ENCODE measurements at regions not wholly inside any gene's neighbourhood (a gene's known extent, or its start where the extent isn't known, plus 50 kb on each side); places are given as distances from the start of the nearest gene placed in this dataset.

GRCh38 chr1:23618586-23619083 is 59.3 kb upstream of the ID3 start:
- no TSS peak for BruUV-seq (replicated peaks)
- H3K27ac ChIP-seq (ENCODE audit: low read depth, low read length, poor library complexity, severe bottlenecking) = peak overlapping the region; percentile 99
- H3K79me2 ChIP-seq (ENCODE audit: insufficient read depth, low read depth, low read length) = peaks cover 28% of the 10 kb centered on the region
- TF ChIP-seq EZH2phosphoT487 (IDR thresholded peaks at IDR 0.05; ENCODE audit: borderline replicate concordance, low read depth, low read length) (no peak), CTCF (conservative IDR thresholded peaks at IDR 0.05; ENCODE audit: low read length) (no peak)
- H3K4me3 ChIP-seq (ENCODE audit: low read depth, low read length, poor library complexity, severe bottlenecking) = peak overlapping the region; percentile 69
- peak overlapping the region; percentile 92 for H3K4me2 ChIP-seq (ENCODE audit: low read length)
- H3K4me1 ChIP-seq (ENCODE audit: insufficient read depth, low read length, poor library complexity, severe bottlenecking) = peaks cover 95% of the 10 kb centered on the region
- H3K9me2 ChIP-seq (ENCODE audit: insufficient read depth, low read length) = no peaks in the 10 kb centered on the region
- ChIA-PET POLR2A (interaction anchor here (0.6 to 7.3 kb wide), 13 partner anchors 9 to 259 kb away, joined by 3 to 186 read pairs (median 24); partner anchors contain the start of genes E2F2 and ID3), CTCF (ENCODE audit: unreplicated experiment) (interaction anchor here (0.7 kb wide), 1 partner anchor 26 kb away, joined by 3 read pairs; no protein-coding TSS in a partner anchor)
- no peaks in the 10 kb centered on the region for H4K20me1 ChIP-seq (ENCODE audit: insufficient read depth, low read length)
- H3K9me3 ChIP-seq (ENCODE audit: low read length) = no peaks in the 10 kb centered on the region
- H3K36me3 ChIP-seq (ENCODE audit: insufficient read depth, low read length) = no peaks in the 10 kb centered on the region
- peak; percentile 70 for DNase-seq (ENCODE audit: low spot score)
- intact Hi-C loops (cut with micrococcal nuclease; ENCODE audit: unreplicated experiment) = no loop called here
- no peak overlapping the region for H2AFZ ChIP-seq (ENCODE audit: low read length)

- intact Hi-C loops (cut with micrococcal nuclease; ENCODE audit: unreplicated experiment) = no loop called here
- DNase-seq (ENCODE audit: low spot score) = peak; percentile 13
- Histone ChIP-seq H3K79me2 (ENCODE audit: insufficient read depth, low read depth, low read length) (peaks cover 23% of the 10 kb centered on the region; the same call in 1 of the 2 replicates), H3K27ac (ENCODE audit: low read depth, low read length, poor library complexity, severe bottlenecking) (peak overlapping the region; percentile 99), H3K36me3 (ENCODE audit: insufficient read depth, low read length) (no peaks in the 10 kb centered on the region), H2AFZ (ENCODE audit: low read length) (no peak overlapping the region), H3K9me2 (ENCODE audit: insufficient read depth, low read length) (no peaks in the 10 kb centered on the region), H3K4me1 (ENCODE audit: insufficient read depth, low read length, poor library complexity, severe bottlenecking) (peaks cover 95% of the 10 kb centered on the region), H3K4me2 (ENCODE audit: low read length) (peak overlapping the region; percentile 1; the same call in 1 of the 2 replicates), H3K4me3 (ENCODE audit: low read depth, low read length, poor library complexity, severe bottlenecking) (no peak overlapping the region), H4K20me1 (ENCODE audit: insufficient read depth, low read length) (no peaks in the 10 kb centered on the region), H3K9me3 (ENCODE audit: low read length) (no peaks in the 10 kb centered on the region)
- CTCF ChIA-PET (ENCODE audit: unreplicated experiment) = no interaction called here
- TF ChIP-seq CTCF (conservative IDR thresholded peaks at IDR 0.05; ENCODE audit: low read length) (no peak), EZH2phosphoT487 (IDR thresholded peaks at IDR 0.05; ENCODE audit: borderline replicate concordance, low read depth, low read length) (no peak)
- BruUV-seq (replicated peaks) = no TSS peak
- POLR2A ChIA-PET = interaction anchor here (0.6 to 7.3 kb wide), 6 partner anchors 11 to 58 kb away, joined by 3 to 186 read pairs (median 27); partner anchors contain the start of gene ID3
Measured at GRCh38 chr1:23617084-23617521, 57.8 kb upstream of the ID3 start.

GRCh38 chr1:23616292-23616824 is 57.1 kb upstream of the ID3 start:
- ChIA-PET POLR2A (interaction anchor here (4.7 to 7.3 kb wide), 3 partner anchors 21 to 57 kb away, joined by 50 to 186 read pairs (median 101); partner anchors contain the start of gene ID3), CTCF (ENCODE audit: unreplicated experiment) (no interaction called here)
- peaks cover 16% of the 10 kb centered on the region; the same call in 1 of the 2 replicates for H3K79me2 ChIP-seq (ENCODE audit: insufficient read depth, low read depth, low read length)
- peak overlapping the region; percentile 93 for H3K4me2 ChIP-seq (ENCODE audit: low read length)
- peak; percentile 63 for DNase-seq (ENCODE audit: low spot score)
- no peak overlapping the region for H3K4me3 ChIP-seq (ENCODE audit: low read depth, low read length, poor library complexity, severe bottlenecking)
- peaks cover 94% of the 10 kb centered on the region for H3K4me1 ChIP-seq (ENCODE audit: insufficient read depth, low read length, poor library complexity, severe bottlenecking)
- no peaks in the 10 kb centered on the region for H4K20me1 ChIP-seq (ENCODE audit: insufficient read depth, low read length)
- intact Hi-C loops (cut with micrococcal nuclease; ENCODE audit: unreplicated experiment) = no loop called here
- TF ChIP-seq CTCF (conservative IDR thresholded peaks at IDR 0.05; ENCODE audit: low read length) = no peak
- no peaks in the 10 kb centered on the region for H3K9me2 ChIP-seq (ENCODE audit: insufficient read depth, low read length)
- H3K27ac ChIP-seq (ENCODE audit: low read depth, low read length, poor library complexity, severe bottlenecking) = peak overlapping the region; percentile 99
- no peaks in the 10 kb centered on the region for H3K9me3 ChIP-seq (ENCODE audit: low read length)
- no peaks in the 10 kb centered on the region for H3K36me3 ChIP-seq (ENCODE audit: insufficient read depth, low read length)
- no peak overlapping the region for H2AFZ ChIP-seq (ENCODE audit: low read length)
- no TSS peak for BruUV-seq (replicated peaks)

Data from OCI-LY7 (cell line).